ENCODE measurements at regions not wholly inside any gene's neighbourhood (a gene's known extent, or its start where the extent isn't known, plus 50 kb on each side); places are given as distances from the start of the nearest gene placed in this dataset.
"Not testable (repeated sequence)": the region's sequence is repeated elsewhere in the genome, so short reads cannot be mapped to it uniquely, and the experiment has no call there.

DNA sequence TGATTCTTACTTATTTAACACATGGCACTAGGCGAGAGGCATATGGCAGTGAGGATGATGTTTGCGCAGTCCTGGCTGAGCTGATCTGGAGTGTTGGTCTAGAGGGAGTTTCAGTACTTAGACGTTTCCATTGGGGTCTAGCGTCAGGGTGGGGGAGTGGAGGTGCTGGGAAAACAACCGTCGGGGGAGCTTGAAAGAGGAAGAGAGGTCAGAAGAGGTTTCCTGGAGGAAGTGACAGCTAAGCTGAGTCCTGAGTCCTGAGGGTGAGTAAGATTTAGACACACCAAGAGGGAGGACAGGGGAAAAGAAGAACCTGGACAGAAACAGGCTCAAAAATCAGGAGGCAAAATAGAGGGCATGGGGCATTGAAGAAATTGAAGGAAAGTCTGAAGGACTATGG, 81.4 kb downstream of the ALOX5AP start:
- peak; percentile 43 for DNase-seq

DNA sequence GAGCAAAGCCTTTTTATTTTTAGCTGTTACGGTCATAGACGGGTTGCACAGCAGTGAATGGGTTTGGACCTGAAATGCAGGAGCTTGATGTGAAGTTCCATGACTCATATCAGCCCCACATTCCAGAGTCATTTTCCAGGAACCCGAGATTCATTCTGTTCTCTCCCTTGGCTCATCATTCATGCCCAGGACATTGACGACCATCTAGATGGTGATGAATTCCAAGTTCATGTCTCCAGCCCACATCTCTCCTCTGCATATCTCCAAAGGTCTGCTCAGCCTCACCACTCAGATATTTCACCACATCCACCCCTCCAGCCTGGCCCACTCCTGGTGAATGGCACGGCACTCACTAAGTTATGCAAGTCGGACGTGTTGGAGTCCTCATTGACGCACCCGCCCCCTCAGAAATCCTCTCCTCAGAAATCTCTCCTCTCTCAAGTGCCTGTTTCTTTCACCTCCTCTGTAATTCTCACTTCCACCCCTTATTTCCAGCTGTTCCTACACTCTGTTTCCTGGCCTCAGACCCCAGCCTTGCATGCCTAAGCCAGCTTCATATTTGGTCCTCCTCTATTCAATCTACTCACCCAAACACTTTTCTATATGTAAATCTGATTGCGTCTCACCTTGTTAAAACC, 83.1 kb downstream of the ALOX5AP start:
- DNase-seq: no peak

DNA sequence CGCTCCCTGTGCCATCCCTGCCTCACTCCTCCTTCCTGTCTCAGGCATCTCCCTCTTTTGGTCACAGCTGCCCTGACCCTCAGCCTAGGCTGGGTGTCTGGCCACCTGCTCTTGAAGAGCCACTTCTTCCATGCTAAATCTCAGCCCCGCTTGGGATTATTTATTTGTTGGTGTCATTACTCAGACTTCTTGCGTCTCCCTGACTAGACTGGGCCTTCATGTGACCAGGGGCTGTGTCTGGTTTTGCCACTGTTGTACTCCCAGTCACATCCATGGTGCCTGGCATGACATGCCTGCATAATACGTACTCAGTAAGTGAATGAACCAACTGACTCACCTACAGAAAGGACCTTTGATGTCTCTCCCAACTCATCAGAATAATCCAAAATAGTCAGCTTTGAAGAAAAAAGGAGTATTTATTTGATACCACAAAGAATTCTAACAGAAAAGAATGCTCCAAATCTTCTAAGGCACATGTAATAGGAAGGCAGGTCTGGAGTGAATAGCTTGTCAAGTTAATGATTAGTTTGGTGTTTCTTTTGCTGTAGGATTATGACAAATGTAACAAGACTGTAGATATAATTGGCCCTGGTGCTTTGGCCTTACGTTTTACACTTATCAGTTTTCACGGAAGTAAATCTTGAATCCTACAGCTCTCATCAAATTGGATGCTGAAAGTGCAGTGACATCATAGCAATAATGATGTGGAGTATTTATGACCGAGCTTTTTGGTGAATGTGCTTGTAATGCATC, 84.0 kb downstream of the ALOX5AP start:
- DNase-seq: peak; percentile 22

DNA sequence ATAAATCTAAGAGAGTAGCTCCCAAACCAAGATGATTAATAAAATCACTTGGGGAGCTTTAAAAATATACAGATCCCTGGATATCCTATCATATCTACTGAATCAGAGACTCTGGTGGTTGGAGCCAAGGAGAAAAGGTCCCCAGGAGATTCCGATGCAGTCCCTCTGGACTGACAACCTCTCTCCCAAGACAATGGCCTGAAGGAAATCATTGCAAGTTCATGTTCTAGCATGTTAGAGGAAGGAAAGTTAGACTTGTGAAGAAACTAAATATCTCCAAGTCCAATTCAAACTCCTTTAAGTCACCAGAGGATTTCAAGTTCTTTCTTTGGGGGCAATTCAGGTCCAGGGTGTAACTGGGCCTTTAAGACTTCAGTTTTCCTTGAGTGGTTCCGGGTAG, 84.7 kb upstream of the MEDAG start:
- DNase-seq: no peak

DNA sequence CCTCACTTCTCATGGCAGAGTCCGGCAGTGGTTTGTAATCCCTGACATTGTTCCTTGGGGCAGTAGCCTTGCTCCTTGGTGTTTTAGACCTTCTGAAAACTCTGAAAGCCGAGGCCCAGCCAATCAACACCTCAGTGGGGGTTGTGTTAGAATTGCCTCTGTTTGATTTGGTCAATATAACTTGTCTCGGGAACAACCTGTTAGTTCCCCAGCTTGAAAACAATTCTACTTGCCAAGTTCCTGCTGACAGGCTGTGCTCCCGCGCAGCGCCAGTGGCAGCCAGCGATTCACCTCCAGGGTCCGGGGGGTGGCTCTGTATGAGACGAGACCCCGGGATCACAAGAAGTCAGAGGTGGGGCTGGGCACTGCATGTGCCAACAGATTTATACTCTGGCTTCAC, 81.4 kb upstream of the MEDAG start:
- DNase-seq: no peak

DNA sequence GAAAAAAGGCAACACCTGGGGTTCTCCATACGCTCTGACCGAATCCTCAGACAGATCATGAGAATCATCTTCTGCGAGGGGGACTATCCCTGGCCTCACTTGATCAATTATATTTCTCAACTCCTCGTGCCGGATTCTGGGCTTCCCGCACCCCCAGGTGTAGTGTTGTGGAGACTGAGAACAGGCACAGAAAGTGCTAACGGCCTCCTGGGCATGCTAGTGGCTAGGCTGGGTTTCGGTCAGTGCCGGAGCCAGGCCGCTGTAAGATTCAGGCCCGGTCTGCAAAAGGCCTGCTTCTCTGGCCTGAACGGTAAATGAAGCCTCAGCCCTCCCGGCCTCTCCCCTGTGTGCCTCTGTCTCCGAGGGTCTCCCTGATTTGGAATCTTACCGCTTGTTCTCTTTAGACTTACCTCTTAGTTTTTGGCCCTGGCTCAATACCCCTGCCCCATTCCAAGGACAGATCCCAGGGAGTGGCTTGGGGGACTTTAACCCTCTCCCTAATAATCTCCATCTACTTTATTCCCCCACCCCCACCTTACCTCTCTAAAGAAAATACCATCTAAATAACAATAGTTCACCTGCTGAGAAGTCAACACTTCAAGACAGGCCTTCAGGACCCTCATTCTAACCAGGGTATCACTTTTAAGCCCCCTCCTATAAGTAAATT, 79.0 kb upstream of the MEDAG start:
- no peak for DNase-seq

DNA sequence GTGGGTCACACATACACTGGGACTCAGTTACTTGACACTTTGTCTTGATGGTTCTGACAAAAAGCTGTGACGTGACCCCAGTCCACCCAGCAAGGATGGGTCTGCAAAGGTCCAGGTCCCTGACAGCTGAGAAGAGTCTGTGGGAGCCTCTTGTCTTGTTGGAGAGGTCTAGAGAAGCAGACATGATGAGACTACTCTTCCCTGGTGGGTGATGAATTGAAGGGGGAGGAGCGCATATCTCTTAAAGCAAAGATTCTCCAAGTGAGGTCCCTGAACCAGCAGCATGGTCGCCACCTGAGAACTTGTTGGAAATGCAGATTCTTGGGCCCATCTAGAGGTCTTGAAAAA, 78.5 kb upstream of the MEDAG start:
- no peak for DNase-seq

DNA sequence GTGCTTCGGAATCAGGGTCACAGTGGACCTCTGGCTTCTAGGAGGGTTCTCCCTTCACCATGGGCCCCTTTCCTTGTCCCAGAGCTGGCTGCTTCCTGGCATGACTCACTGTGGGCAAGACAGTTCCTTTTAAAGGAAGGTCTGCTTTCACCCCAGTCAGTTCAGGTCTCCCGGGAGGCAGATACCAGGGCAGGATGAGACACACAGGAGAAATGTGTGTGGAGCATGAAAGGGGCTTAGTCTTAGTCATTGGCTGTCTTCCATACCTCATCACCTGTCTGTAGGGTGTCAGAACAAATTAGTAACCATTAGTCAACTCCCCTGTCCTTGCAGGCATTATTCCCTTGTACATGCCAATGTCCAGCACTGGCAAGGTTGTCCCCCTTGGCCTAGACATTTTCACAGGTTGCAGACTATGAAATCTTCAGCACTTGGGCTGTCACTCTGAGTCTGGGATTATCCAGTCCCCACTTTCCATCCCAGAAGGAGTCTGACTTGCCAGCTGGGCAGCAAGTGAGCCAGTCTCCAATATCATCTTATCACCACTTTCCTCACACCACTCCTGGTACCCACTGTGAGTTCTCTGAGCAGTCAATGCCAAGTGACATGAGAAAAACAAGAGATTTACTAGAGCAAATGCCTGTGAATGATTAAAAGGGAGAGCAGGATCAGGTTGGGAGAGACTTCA, 76.8 kb upstream of the MEDAG start:
- no peak for DNase-seq

DNA sequence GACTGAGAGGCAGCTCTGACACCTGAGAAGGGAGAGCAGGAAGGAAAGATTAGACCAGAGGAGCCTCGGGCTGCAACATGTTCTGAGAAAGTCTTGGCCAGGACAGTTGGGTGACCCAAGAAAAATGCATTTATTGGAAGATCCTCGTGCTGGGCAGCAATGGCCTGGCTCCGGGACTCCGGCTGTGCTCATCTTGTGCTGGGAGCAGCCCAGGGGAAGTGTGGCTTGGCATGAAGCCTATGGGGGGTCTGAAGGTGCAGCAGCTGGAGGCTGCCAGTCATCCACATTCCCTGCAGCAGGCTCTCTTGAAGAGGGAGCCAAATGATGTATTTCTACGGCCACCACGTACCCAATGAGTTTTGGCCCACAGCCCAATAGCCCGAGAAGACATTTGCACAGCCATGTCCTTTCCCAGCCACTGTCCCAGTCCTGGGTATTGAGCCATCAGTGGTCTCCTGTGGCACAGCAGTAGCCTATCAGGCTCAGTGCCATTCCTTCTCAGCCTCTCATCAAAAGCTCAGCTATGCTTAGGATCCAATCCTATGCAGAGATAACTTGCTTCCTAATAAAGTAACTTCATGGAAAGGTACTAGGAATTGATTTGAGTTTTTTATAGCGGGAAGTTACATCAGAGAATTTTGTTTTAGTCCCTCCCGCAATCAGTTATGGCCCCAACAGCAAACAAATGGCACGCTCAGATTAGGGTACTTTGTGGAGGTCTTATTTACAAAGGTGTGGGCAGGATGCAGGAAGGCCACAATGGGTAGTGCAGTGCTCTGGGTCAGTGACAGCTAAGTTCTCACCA, 76.0 kb upstream of the MEDAG start:
- DNase-seq: no peak

DNA sequence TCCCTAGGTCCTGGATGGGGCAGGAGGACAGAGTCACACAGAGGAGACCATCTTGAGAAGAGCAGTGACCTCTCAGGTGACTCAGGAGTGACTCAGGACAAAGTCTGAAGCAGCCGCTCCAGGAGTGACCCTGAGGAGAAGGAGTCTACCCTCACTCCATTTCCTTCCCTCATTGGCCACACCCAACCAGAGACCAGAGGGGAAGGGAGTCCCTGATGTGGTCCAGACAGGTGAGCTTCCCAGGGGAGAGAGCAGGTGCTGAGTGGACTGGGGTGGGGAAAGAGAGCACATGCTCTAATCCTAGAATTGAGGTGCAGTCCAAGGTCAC, 75.5 kb upstream of the MEDAG start:
- no peak for DNase-seq

DNA sequence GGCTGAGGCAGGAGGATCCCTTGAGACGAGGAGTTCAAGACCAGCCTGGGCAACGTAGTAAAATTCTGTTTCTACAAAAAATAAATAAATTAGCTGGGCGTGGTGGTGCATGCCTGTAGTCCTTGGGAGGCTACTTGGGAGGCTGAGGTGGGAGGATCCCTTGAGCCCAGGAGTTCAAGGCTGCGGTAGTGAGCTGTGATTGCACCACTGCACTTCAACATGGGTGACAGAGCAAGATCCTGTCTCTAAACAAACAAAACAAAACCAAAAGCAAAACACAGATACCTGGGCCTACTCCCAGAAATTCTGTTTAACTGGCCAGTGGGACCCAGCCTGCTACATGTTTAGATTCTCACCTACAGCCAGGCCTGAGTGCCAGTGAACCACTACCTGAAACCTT, 74.6 kb upstream of the MEDAG start:
- DNase-seq: no peak

DNA sequence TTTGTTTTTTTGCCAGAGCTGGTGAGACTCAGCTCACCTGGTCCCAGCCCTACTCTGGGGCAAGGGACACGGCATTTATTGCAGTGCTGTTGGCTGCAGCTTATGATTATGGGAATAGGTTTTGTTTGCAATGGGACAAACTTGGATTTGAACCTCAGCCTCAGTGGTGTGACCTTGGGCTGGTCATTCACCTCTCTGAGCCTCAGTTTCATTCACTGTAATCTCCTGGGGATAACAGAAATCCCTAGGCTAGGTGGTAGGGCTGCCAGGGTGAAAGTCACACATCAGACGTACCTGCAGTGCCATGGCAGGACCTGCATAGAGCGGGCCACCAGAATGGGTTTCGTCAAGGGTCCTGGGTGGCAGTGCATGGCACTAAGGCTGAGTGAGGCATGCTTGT, 73.7 kb upstream of the MEDAG start:
- DNase-seq: no peak

DNA sequence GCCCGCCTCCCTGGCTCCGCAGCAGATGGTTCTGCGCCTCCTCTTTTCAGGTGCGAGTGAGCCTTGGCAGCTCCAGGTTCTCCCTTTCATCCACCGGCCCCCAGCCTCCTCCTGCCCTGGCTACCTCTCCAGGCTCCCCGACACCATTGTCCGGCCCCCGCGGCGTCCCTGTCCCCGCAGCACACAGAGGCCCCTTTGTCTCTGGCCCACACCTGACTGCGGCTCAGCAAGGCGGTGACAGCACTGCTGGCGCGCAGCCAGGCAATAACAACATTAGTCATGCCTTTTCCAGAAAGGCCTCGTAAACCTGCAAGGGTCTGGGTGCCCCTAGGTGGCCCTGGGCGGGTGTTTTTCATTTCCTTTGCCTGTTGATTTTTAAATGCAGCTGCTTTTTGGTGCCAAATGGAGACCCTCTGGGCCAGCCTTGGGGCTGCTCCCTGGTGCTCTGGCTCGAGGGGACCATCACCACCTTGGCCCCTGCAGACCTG, 73.2 kb upstream of the MEDAG start:
- peak; percentile 93 for DNase-seq

DNA sequence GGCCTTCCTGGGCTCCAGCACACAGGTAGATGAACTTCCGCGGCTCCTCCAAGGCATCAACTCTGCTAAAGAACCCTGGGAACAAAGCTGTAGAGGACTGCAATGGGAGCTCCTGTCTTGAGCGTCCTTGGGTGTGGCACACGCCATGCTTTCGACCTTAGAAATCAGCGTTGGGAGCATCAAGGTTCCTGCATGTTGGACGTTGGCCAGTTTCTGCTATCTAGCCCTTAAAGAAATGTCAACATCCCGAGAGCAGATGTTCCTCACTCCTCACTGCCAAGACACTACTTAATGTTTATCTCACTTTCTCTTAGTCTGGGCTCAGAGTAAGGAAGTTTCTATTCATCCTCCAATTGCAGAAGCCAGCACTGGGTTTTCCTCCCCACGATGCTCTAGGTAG, 70.6 kb upstream of the MEDAG start:
- DNase-seq: no peak

DNA sequence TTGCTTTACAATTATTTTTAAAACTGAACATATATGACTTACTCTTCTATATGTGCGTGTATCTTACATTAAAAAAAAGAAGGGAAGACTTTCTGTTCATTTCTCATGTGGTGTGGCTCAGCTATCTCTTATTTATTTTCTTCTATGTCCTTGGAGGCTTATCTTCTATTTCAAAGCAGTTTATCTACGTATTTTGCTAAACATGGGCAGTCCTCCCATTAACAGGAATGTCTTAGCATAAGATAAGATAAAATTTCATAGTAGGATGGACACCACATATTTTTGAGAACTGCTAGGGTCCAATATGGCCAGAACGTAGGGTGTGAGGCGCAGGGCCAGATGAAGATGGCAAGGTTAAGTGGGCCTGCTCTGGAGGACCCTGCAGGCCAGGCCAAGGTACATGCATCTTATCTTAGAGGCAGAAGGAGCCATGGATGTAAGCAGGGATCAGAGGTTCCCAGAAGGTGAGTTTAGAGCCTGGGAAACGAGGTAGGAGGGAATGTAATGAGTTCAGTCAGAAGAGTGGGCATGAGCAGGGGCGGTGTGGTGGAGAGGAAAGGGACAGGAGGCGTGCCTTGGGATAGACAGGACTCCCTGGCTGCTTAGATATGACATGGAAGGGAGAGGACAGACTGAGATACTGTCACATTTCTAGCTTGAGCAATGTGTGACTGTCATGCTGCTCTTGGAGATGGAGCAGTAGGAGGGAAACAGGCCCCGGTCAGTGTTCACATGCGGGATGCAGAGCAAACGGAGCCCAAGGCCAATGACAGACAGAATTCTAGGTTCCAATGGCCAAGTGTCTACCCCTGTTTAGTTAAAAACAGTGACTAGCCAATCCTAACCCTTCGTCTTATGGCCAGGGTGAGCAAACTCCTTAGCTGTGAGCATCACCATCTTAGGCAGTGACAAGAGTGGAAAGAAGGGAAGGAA, 68.6 kb upstream of the MEDAG start:
- DNase-seq: no peak

DNA sequence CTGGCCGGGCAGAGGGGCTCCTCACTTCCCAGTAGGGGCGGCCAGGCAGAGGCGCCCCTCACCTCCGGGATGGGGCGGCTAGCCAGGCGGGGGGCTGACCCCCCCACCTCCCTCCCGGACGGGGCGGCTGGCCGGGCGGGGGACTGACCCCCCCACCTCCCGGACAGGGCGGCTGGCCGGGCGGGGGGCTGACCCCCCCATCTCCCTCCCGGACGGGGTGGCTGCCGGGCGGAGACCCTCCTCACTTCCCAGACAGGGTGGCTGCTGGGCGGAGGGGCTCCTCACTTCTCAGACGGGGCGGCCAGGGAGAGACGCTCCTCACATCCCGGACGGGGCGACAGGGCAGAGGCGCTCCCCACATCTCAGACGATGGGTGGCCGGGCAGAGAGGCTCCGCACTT, 66.4 kb upstream of the MEDAG start:
- not testable (repeated sequence) for DNase-seq

DNA sequence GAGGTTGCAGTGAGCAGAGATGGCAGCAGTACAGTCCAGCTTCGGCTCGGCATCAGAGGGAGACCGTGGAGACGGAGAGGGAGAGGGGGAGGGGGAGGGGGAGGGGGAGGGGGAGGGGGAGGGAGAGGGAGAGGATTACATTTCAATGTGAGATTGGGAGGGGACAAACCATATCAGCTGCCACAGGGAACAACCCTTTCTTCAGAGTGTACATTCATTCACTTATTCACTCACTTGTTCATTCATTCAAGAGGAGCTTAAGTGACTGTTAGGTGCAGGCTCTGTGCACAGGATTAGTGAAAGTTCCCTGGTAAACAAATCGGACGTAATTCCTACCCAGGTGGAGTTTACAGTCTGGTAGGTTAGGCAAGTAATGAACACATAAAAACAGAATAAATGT, 65.6 kb upstream of the MEDAG start:
- DNase-seq: no peak

DNA sequence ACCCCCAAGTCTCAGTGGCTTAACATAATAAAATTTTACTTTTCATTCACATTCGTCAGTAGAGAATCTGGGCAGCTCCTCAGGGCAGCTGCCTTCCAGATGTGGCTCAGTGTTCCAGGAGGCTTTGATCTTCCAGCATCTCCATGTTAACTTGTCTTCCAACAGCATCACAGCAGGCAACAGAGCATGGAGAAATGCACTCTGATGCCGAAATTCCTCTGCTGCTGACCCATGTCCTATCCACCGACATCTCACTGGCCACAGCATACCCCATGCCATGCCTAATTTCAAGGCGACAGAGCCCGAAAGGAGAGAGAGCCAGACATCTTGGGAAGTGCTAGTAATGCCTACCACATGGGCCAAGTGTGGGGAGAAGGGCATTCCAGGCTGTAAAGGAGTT, 64.9 kb upstream of the MEDAG start:
- no peak for DNase-seq

DNA sequence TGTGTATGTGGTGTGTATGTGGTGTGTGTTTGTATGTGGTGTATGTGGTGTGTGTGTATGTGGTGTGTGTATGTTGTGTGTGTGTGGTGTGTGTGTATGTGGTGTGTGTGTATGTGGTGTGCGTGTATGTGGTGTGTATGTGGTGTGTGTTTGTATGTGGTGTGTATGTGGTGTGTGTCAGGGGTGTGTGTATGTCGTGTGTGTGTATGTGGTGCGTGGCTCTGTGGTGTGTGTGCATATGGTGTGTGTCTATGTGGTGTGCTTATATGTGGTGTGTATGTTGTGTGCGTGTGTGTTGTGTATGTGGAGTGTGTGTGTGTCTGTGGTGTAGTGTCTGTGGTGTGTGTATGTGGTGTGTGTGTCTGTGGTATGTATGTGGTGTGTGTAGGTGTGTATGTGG, 62.5 kb upstream of the MEDAG start:
- no peak for DNase-seq

DNA sequence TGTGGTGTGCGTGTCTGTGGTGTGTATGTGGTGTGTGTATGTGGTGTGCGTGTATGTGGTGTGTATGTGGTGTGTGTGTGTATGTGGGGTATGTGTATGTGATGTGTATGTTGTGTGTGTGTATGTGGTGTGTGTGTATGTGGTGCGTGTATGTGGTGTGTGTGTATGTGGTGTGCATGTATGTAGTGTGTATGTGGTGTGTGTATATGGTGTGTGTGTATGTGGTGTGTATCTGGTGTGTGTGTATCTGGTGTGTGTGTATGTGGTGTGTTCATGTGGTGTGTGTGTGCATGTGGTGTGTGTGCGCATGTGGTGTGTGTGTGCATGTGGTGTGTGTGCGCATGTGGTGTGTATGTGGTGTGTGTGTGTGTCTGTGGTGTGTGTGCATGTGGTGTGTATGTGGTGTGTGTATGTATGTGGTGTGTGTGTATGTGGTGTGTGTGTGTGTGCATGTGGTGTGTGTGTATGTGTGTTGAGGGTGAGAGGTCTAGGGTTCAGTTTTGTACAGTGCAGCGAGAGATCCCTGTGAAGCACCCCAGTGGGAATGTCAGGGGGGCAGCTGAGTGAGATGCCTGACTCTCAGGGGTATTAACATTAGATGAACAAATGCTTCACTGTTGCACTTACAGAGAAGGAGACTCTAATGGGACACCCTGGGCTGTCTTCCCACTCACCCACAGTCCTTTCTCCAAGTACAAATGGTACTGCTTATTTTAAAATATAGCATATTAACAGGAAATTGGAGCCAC, 61.3 kb upstream of the MEDAG start:
- DNase-seq: peak; percentile 19
